SU-DHL-6 (cell line): ENCODE measurements at regions not wholly inside any gene's neighbourhood (a gene's known extent, or its start where the extent isn't known, plus 50 kb on each side); places are given as distances from the start of the nearest gene placed in this dataset.

Experiments used
- EZH2phosphoT487 ChIP-seq: fragments of 200-600 bp; sonication (generic), shearing (Covaris generic); conservative IDR thresholded peaks from 2 replicates; pipeline ENCODE4 v1.6.1; 2018; ENCODE audit warnings: mild to moderate bottlenecking, antibody characterized with exemption, low read length, moderate library complexity, mixed read lengths
- TF ChIP-seq, protein P1 (sequence below): fragments of 200-600 bp; sonication (generic); IDR thresholded peaks from one replicate; pipeline ENCODE4 v1.5.1; 2017; ENCODE audit warnings: antibody characterized with exemption, mild to moderate bottlenecking, low read length, moderate library complexity; ENCODE audit not compliant: insufficient read depth, poor library complexity, severe bottlenecking

DNA sequence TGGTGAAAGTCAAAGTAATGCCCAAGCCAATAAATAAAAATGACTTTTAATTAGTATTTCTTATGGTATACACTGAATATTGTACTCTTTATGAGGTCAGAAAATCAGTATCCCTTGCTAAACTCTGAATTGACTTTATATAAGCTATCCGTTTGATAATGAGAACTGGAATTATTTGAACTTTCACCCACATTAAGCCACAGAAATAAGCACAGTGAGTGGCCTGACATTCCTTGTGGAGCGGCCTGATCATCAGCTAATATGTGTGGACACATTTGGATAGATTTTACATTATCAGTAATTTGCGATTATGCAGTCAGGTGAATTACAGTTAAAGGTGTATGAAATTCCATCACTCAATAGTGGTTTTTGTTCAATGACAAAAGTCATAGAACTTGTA, 136.0 kb upstream of the CBLB start:
- TF ChIP-seq, protein P1, sequence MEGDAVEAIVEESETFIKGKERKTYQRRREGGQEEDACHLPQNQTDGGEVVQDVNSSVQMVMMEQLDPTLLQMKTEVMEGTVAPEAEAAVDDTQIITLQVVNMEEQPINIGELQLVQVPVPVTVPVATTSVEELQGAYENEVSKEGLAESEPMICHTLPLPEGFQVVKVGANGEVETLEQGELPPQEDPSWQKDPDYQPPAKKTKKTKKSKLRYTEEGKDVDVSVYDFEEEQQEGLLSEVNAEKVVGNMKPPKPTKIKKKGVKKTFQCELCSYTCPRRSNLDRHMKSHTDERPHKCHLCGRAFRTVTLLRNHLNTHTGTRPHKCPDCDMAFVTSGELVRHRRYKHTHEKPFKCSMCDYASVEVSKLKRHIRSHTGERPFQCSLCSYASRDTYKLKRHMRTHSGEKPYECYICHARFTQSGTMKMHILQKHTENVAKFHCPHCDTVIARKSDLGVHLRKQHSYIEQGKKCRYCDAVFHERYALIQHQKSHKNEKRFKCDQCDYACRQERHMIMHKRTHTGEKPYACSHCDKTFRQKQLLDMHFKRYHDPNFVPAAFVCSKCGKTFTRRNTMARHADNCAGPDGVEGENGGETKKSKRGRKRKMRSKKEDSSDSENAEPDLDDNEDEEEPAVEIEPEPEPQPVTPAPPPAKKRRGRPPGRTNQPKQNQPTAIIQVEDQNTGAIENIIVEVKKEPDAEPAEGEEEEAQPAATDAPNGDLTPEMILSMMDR: no peak
- no peak for TF ChIP-seq EZH2phosphoT487
